ENCODE measurements at regions not wholly inside any gene's neighbourhood (a gene's known extent, or its start where the extent isn't known, plus 50 kb on each side); places are given as distances from the start of the nearest gene placed in this dataset.

DNA sequence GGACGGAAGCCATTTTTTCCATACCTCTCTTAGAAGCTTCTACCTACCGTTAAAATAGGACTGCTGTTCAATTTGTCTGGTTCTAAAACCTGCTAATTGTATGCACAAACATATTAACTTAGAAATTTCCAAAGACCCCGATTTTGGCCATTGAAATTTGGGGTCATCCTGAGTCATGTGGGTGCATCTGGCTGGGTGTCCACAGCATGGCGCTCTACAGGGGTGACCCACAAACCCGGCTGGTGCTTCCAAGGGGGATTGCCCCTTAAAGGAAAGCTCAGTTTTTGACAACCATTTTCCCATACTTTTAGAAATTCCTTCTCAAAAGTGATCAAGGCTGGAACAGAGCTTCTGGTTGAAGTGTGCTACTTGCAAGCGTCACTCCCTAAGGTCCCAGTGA lies 83.9 kb upstream of the EIF5 start:
- TF ChIP-seq, protein P1, sequence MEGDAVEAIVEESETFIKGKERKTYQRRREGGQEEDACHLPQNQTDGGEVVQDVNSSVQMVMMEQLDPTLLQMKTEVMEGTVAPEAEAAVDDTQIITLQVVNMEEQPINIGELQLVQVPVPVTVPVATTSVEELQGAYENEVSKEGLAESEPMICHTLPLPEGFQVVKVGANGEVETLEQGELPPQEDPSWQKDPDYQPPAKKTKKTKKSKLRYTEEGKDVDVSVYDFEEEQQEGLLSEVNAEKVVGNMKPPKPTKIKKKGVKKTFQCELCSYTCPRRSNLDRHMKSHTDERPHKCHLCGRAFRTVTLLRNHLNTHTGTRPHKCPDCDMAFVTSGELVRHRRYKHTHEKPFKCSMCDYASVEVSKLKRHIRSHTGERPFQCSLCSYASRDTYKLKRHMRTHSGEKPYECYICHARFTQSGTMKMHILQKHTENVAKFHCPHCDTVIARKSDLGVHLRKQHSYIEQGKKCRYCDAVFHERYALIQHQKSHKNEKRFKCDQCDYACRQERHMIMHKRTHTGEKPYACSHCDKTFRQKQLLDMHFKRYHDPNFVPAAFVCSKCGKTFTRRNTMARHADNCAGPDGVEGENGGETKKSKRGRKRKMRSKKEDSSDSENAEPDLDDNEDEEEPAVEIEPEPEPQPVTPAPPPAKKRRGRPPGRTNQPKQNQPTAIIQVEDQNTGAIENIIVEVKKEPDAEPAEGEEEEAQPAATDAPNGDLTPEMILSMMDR (IDR thresholded peaks at IDR 0.05), result no peak
- no peak for TF ChIP-seq POLR2A (IDR thresholded peaks at IDR 0.05)
